22Rv1 (cell line): ENCODE measurements at regions not wholly inside any gene's neighbourhood (a gene's known extent, or its start where the extent isn't known, plus 50 kb on each side); places are given as distances from the start of the nearest gene placed in this dataset.

Experiments
- H3K27ac ChIP-seq: fragments of 450-650 bp; 2 replicates; pipeline ENCODE4 v1.5.1; 2017
- CTCF ChIP-seq: fragments of 450-650 bp; IDR thresholded peaks from 2 replicates; pipeline ENCODE4 v1.5.1; 2017; ENCODE audit warnings: mild to moderate bottlenecking
- ZFX ChIP-seq: fragments of 450-650 bp; IDR thresholded peaks from 2 replicates; pipeline ENCODE4 v1.6.1; 2017; ENCODE audit warnings: antibody characterized with exemption, borderline replicate concordance

DNA sequence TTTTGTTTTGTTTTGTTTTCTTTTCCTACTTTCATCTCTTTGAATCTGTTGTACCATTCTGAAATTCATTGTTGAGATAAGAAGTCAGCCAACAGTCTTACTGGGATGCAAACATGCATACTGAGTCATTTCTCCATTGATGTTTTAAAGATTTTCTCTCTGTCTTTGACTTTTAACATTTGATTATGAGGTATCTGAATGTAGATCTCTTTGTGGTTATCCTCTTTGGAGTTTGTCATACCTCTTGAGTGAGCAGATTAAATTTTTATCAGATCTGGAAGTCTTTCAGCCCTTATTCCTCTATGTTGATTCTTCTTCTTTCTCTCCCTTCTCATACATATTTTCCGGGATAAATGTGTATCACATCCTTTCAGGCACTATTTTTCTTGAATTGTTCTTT, 406.9 kb upstream of the NCAM2 start:
- TF ChIP-seq CTCF, result no peak
- TF ChIP-seq ZFX, result no peak
- H3K27ac ChIP-seq, result no peak overlapping the region

DNA sequence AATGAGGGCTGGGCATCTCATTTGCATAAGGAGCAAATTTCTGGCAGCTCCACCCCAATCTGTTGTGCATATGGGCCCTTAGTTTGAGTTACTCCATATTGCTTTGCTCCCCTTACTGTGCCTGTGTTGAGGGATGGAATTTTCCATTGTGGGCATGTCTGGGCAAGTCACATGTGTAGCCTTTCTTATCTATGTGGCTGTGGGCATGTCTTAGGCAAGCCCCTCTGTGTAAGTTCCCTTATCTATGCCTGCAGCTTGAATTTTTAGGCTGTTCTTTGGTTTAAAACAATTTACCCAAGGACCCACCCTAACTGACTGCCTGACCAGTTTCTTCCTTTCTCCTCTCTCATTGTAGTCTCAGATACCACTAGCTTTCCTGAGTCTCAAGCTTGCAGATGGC, 405.7 kb upstream of the NCAM2 start:
- TF ChIP-seq ZFX, result no peak
- no peak overlapping the region for H3K27ac ChIP-seq

- H3K27ac ChIP-seq, result no peak overlapping the region
- TF ChIP-seq CTCF (no peak), ZFX (no peak)
These were observed 395.0 kb upstream of the NCAM2 start for GRCh38 chr21:20603236-20603635.

GRCh38 chr21:20611008-20611407, 387.2 kb upstream of the NCAM2 start:
- TF ChIP-seq ZFX (no peak), CTCF (no peak)
- H3K27ac ChIP-seq, result no peak overlapping the region

DNA sequence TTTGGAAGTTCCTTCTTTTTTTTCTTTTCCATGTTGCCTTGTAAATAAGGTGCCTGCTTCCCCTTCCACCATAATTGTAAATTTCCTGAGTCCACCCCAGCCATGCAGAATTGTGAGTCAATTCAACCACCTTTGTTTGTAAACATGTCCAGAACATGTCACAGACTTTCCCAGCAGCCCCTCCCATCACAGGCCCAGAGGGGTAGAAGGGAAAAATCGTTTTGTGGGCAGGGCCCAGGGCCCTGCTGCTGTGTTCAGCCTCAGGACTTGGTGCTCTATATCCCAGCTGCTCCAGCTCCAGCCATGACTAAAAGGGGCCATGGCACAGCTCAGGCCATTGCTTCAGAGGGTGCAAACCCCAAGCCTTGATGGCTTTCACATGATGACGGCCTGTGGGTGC, 384.6 kb upstream of the NCAM2 start:
- TF ChIP-seq CTCF (no peak), ZFX (no peak)

DNA sequence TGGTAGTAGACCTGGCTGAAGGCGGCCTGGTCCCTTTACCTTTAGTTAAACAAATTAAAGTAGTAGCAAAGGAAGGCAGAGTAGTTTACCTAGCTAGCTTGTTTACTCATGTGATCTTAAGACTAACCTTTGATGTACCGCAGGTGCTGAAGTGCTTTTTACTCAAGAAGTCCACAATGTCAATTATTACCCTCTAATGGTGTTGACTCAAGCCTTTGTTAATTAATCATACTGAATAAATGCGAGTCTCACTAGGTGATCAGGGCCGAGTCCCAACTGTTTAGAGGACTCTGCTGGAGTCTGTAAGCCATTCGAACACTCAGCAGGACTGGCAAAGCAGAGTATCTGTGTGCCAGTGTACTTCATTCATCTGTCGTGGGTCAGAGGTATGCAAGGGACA, 381.1 kb upstream of the NCAM2 start:
- TF ChIP-seq CTCF (no peak), ZFX (no peak)
- H3K27ac ChIP-seq, result no peak overlapping the region

More for the DNA sequence above, 384.6 kb upstream of the NCAM2 start:
- H3K27ac ChIP-seq, result no peak overlapping the region

GRCh38 chr21:20618878-20619277, 379.3 kb upstream of the NCAM2 start:
- H3K27ac ChIP-seq, result no peak overlapping the region
- TF ChIP-seq CTCF (no peak), ZFX (no peak)

GRCh38 chr21:20627594-20627993, 370.6 kb upstream of the NCAM2 start:
- H3K27ac ChIP-seq, result no peak overlapping the region
- TF ChIP-seq ZFX (no peak), CTCF (no peak)
